MM.1S (cell line): ENCODE measurements at regions not wholly inside any gene's neighbourhood (a gene's known extent, or its start where the extent isn't known, plus 50 kb on each side); places are given as distances from the start of the nearest gene placed in this dataset.

Source experiments
- DNase-seq: peaks from one replicate; pipeline ENCODE4 v3.0.0-alpha.2; 2015
- H2AFZ ChIP-seq: fragments of 300-600 bp; sonication (generic); 2 replicates; pipeline ENCODE4 v1.6.0; 2016; ENCODE audit warnings: antibody characterized with exemption, low read length
- H3F3A ChIP-seq: fragments of 300-600 bp; sonication (generic); 2 replicates; pipeline ENCODE4 v1.6.1; 2016; ENCODE audit warnings: mild to moderate bottlenecking, antibody characterized with exemption, low read length, moderate library complexity, mixed read lengths; ENCODE audit not compliant: insufficient read depth
- H3K27ac ChIP-seq: fragments of 300-600 bp; sonication (generic); 2 replicates; pipeline ENCODE4 v1.5.1; 2016; ENCODE audit warnings: mild to moderate bottlenecking, low read length
- H3K27me3 ChIP-seq: fragments of 300-600 bp; sonication (generic); replicated peaks from 2 replicates; pipeline ENCODE4 v1.6.0; 2016; ENCODE audit warnings: low read length; ENCODE audit not compliant: insufficient read depth
- H3K36me3 ChIP-seq: fragments of 300-600 bp; sonication (generic); replicated peaks from 2 replicates; pipeline ENCODE4 v1.6.1; 2016; ENCODE audit warnings: mild to moderate bottlenecking, low read length, mixed read lengths; ENCODE audit not compliant: insufficient read depth
- H3K4me1 ChIP-seq: fragments of 300-600 bp; sonication (generic); 2 replicates; pipeline ENCODE4 v1.6.1; 2016; ENCODE audit warnings: low read length, mixed read lengths
- H3K4me2 ChIP-seq: fragments of 300-600 bp; sonication (generic); 2 replicates; pipeline ENCODE4 v1.6.0; 2016; ENCODE audit warnings: low read depth, low read length
- H3K4me3 ChIP-seq: fragments of 300-600 bp; sonication (generic); 2 replicates; pipeline ENCODE4 v1.5.1; 2016; ENCODE audit warnings: low read length, mixed read lengths
- H3K79me2 ChIP-seq: fragments of 300-600 bp; sonication (generic); 2 replicates; pipeline ENCODE4 v1.6.1; 2016; ENCODE audit warnings: mixed run types, low read length, mixed read lengths
- H3K9ac ChIP-seq: fragments of 300-600 bp; sonication (generic); 2 replicates; pipeline ENCODE4 v1.6.1; 2016; ENCODE audit warnings: low read length, mixed read lengths
- H3K9me2 ChIP-seq: fragments of 300-600 bp; sonication (generic); replicated peaks from 2 replicates; pipeline ENCODE4 v1.6.1; 2016; ENCODE audit warnings: mild to moderate bottlenecking, low read length, mixed read lengths; ENCODE audit not compliant: insufficient read depth
- H3K9me3 ChIP-seq: fragments of 300-600 bp; sonication (generic); replicated peaks from 2 replicates; pipeline ENCODE4 v1.6.1; 2016; ENCODE audit warnings: mild to moderate bottlenecking, low read length, mixed read lengths; ENCODE audit not compliant: insufficient read depth
- H4K20me1 ChIP-seq: fragments of 300-600 bp; sonication (generic); 2 replicates; pipeline ENCODE4 v1.6.1; 2016; ENCODE audit warnings: mild to moderate bottlenecking, low read length, moderate library complexity, mixed read lengths; ENCODE audit not compliant: insufficient read depth
- EZH2 ChIP-seq: fragments of 300-600 bp; sonication (generic); optimal IDR thresholded peaks from 2 replicates; pipeline ENCODE3; 2017; ENCODE audit warnings: low read depth, mild to moderate bottlenecking, antibody characterized with exemption, low read length, mixed read lengths
- EZH2phosphoT487 ChIP-seq: fragments of 300-600 bp; sonication (generic); IDR thresholded peaks from 2 replicates; pipeline ENCODE4 v1.6.1; 2018; ENCODE audit warnings: antibody characterized with exemption, low read length
- TF ChIP-seq, protein P1 (sequence below): fragments of 300-600 bp; sonication (generic); IDR thresholded peaks from 2 replicates; pipeline ENCODE4 v1.5.1; 2016; ENCODE audit warnings: antibody characterized with exemption, low read length, mixed read lengths

DNA sequence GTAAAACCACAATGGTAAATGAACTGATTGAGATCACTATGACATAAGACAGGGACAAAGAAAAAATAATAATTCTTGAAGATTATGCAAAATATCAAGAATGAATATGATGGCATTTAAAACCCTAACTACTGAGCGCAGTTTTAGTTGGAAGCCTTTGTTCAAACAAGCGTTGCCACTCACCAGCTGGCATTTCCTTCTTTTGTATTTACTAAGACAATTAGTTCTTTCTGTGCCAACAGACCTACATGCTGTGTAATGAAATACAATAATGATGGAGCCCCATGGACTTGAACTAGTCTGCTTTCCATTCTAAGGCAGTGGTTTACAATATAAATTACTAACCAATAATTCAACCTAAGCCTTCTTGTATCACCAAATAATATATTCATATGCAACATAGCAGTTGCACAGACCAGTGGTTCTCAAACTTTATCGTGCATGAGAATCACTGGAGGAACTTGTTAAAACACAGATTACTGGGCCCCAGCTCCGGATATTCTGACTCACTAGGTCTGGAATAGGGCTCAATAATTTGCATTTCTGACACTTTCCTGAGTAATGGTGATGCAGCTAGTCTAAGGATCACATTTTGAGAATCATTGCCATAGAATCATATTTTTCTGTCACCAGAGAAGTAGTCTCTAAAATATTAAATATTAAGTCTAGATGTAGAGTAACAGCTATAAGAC lies 196.4 kb upstream of the MAGEB18 start:
- H3F3A ChIP-seq, result no peaks in the 10 kb centered on the region
- no peak overlapping the region for H2AFZ ChIP-seq
- H3K9ac ChIP-seq, result no peak overlapping the region
- H4K20me1 ChIP-seq, result no peaks in the 10 kb centered on the region
- no peak overlapping the region for H3K27ac ChIP-seq
- no peak overlapping the region for H3K4me3 ChIP-seq
- H3K4me2 ChIP-seq, result no peak overlapping the region
- no peak for DNase-seq
- TF ChIP-seq, protein P1, sequence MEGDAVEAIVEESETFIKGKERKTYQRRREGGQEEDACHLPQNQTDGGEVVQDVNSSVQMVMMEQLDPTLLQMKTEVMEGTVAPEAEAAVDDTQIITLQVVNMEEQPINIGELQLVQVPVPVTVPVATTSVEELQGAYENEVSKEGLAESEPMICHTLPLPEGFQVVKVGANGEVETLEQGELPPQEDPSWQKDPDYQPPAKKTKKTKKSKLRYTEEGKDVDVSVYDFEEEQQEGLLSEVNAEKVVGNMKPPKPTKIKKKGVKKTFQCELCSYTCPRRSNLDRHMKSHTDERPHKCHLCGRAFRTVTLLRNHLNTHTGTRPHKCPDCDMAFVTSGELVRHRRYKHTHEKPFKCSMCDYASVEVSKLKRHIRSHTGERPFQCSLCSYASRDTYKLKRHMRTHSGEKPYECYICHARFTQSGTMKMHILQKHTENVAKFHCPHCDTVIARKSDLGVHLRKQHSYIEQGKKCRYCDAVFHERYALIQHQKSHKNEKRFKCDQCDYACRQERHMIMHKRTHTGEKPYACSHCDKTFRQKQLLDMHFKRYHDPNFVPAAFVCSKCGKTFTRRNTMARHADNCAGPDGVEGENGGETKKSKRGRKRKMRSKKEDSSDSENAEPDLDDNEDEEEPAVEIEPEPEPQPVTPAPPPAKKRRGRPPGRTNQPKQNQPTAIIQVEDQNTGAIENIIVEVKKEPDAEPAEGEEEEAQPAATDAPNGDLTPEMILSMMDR, result no peak
- TF ChIP-seq EZH2phosphoT487, result no peak
- TF ChIP-seq EZH2, result no peak
- H3K4me1 ChIP-seq, result no peaks in the 10 kb centered on the region
- no peaks in the 10 kb centered on the region for H3K9me2 ChIP-seq
- no peaks in the 10 kb centered on the region for H3K27me3 ChIP-seq
- no peaks in the 10 kb centered on the region for H3K79me2 ChIP-seq
- H3K36me3 ChIP-seq, result no peaks in the 10 kb centered on the region
- H3K9me3 ChIP-seq, result no peaks in the 10 kb centered on the region

DNA sequence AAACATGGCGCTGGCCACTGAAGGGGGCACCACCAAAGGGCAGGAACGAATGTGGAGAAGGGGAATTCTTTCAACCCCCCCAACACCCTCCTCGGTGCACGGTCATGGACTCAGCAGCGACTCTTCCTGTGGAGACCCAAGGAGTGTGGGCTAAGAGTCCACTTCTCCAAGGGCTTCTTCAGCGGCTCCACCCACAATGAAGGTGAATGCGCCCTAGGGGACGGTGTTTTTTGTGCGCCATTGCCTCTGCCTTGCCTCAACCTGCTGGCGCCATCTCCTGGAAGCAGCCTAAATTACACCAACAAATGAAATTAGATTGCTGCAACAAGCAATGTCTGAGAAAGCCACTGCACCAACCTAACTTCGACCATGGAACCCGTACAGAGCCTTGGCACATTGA lies 169.2 kb upstream of the MAGEB18 start:
- Histone ChIP-seq H3K27ac (no peak overlapping the region), H3F3A (no peaks in the 10 kb centered on the region), H3K9me2 (no peaks in the 10 kb centered on the region), H3K79me2 (no peaks in the 10 kb centered on the region), H3K36me3 (no peaks in the 10 kb centered on the region), H2AFZ (no peak overlapping the region), H3K9me3 (no peaks in the 10 kb centered on the region), H3K9ac (no peak overlapping the region), H3K27me3 (no peaks in the 10 kb centered on the region), H3K4me3 (no peak overlapping the region), H4K20me1 (no peaks in the 10 kb centered on the region), H3K4me1 (no peaks in the 10 kb centered on the region), H3K4me2 (no peak overlapping the region)
- TF ChIP-seq EZH2, result no peak
- TF ChIP-seq, protein P1, result peak; percentile 34
- no peak for TF ChIP-seq EZH2phosphoT487
- DNase-seq, result peak; percentile 10

DNA sequence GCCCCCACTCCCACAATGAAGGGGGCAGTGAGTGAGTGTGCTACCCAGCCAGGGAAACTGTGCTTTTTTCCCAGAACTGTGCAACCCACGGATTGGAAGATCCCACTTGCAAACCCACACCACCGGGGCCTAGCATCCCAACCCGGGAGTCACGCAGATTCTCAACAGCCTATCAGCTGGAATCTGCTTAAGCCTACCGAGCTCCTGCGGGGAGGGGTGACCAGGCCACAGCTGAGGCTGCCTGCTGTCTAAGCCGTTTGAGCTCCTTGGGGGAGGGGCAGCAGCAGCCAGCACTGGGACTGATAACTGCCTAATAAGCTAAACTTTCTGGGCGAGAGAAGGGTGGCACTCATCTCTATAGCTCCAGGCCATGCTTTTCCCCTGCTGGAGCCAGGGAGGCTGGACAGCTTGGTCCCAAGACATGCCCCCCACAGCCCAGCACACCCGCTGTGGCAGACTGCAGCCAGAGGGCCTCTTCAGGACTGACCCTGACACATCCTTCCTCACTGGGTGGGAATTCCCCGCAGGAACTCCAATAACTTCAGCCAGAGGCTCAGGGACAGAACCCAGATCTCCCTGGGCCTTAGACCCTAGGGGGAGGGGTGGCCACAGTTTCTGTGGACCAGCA lies 161.3 kb upstream of the MAGEB18 start:
- no peaks in the 10 kb centered on the region for H3K27me3 ChIP-seq
- H3K79me2 ChIP-seq, result no peaks in the 10 kb centered on the region
- H2AFZ ChIP-seq, result no peak overlapping the region
- H3K4me1 ChIP-seq, result no peaks in the 10 kb centered on the region
- H3K9me3 ChIP-seq, result no peaks in the 10 kb centered on the region
- no peak for TF ChIP-seq EZH2phosphoT487
- TF ChIP-seq EZH2, result no peak
- TF ChIP-seq, protein P1, result no peak
- H3K9me2 ChIP-seq, result no peaks in the 10 kb centered on the region
- H3K4me2 ChIP-seq, result no peak overlapping the region
- no peak overlapping the region for H3K9ac ChIP-seq
- DNase-seq, result no peak
- no peaks in the 10 kb centered on the region for H3K36me3 ChIP-seq
- H3K4me3 ChIP-seq, result no peak overlapping the region
- H3K27ac ChIP-seq, result no peak overlapping the region
- H4K20me1 ChIP-seq, result no peaks in the 10 kb centered on the region
- no peaks in the 10 kb centered on the region for H3F3A ChIP-seq
